Hepatocyte (in vitro differentiated cells): ENCODE measurements at regions not wholly inside any gene's neighbourhood (a gene's known extent, or its start where the extent isn't known, plus 50 kb on each side); places are given as distances from the start of the nearest gene placed in this dataset.

ENCODE experiments used
- CTCF ChIP-seq: fragments of 200-600 bp; sonication (generic); IDR thresholded peaks from 2 replicates; pipeline ENCODE4 v1.5.1; 2016; ENCODE audit warnings: antibody characterized with exemption, mild to moderate bottlenecking; ENCODE audit not compliant: poor library complexity
- EZH2 ChIP-seq: fragments of 200-600 bp; sonication (generic); IDR thresholded peaks from 2 replicates; pipeline ENCODE4 v1.6.1; 2016; ENCODE audit warnings: antibody characterized with exemption, mild to moderate bottlenecking, borderline replicate concordance

GRCh38 chr14:48008646-48009045 is 333.2 kb upstream of the MDGA2 start:
- TF ChIP-seq CTCF = no peak
- TF ChIP-seq EZH2 = no peak
